GM12873 (cell line): ENCODE measurements at regions not wholly inside any gene's neighbourhood (a gene's known extent, or its start where the extent isn't known, plus 50 kb on each side); places are given as distances from the start of the nearest gene placed in this dataset.

Experiments
- CTCF ChIP-seq: IDR thresholded peaks from 2 replicates; pipeline ENCODE4 v1.5.1; 2012; ENCODE audit warnings: low read depth, mild to moderate bottlenecking, moderate library complexity, low read length, control low read depth; ENCODE audit not compliant: insufficient read depth; ENCODE audit errors: missing control alignments

GRCh38 chr1:244335456-244335855 is 116.3 kb downstream of the ADSS2 start:
- no peak for TF ChIP-seq CTCF

GRCh38 chr1:244336232-244336899 is 115.3 kb downstream of the ADSS2 start:
- no peak for TF ChIP-seq CTCF

- TF ChIP-seq CTCF: no peak
Observed at GRCh38 chr1:244337839-244338238, 113.9 kb downstream of the ADSS2 start.

- no peak for TF ChIP-seq CTCF
Observed at GRCh38 chr1:244339073-244339692, 112.5 kb downstream of the ADSS2 start.

- TF ChIP-seq CTCF: no peak
Observed at GRCh38 chr1:244339776-244340175, 111.9 kb downstream of the ADSS2 start.

GRCh38 chr1:244340396-244340795 is 111.3 kb downstream of the ADSS2 start:
- no peak for TF ChIP-seq CTCF

- no peak for TF ChIP-seq CTCF
Observed at GRCh38 chr1:244341455-244342450, 110.0 kb downstream of the ADSS2 start.
